IMR-90 (cell line): ENCODE measurements at regions not wholly inside any gene's neighbourhood (a gene's known extent, or its start where the extent isn't known, plus 50 kb on each side); places are given as distances from the start of the nearest gene placed in this dataset.

Source experiments
- ATAC-seq: fragments of 200-7000 bp; cut with Tn5 transposase; 2 replicates; pipeline ENCODE4 v1.9.1; 2020; ENCODE audit warnings: low read depth, mild to moderate bottlenecking, moderate library complexity
- BruUV-seq: library from RNA; stranded (reverse); fragments of 400-500 nt; replicated peaks from 2 replicates; lab custom pipeline; 2021; lab: Mats Ljungman, UMichigan
- CTCF ChIA-PET: fragments of 300-600 bp; formaldehyde crosslinking; extraction: SDS; loops from one replicate; lab custom pipeline; 2021; ENCODE audit warnings: antibody characterized with exemption; lab: Yijun Ruan, JAX
- POLR2A ChIA-PET: fragments of 300-600 bp; sonication (Branson Sonifier 250); formaldehyde crosslinking; loops from one replicate; lab custom pipeline; 2022; ENCODE audit warnings: antibody characterized with exemption; ENCODE audit not compliant: unreplicated experiment; lab: Charles Lee
- DNase-seq: peaks from one replicate; pipeline ENCODE4 v3.0.0; 2013
- H2AFZ ChIP-seq: replicated peaks from 2 replicates; pipeline ENCODE3; 2013; ENCODE audit warnings: low read length, mild to moderate bottlenecking; ENCODE audit not compliant: poor library complexity
- H2AK5ac ChIP-seq: 2 replicates; pipeline ENCODE4 v1.6.1; 2013; ENCODE audit warnings: low read depth, low read length, inconsistent platforms
- H2AK9ac ChIP-seq: replicated peaks from 2 replicates; pipeline ENCODE3; 2013; ENCODE audit warnings: mild to moderate bottlenecking, low read depth, low read length, moderate library complexity; ENCODE audit not compliant: poor library complexity
- H2BK120ac ChIP-seq: 2 replicates; pipeline ENCODE4 v1.6.1; 2013; ENCODE audit warnings: low read depth, low read length, inconsistent platforms
- H2BK15ac ChIP-seq: 3 replicates; pipeline ENCODE4 v1.6.1; 2013; ENCODE audit warnings: low read depth, low read length, inconsistent platforms
- H2BK20ac ChIP-seq: 2 replicates; pipeline ENCODE4 v1.6.1; 2013; ENCODE audit warnings: low read depth, mild to moderate bottlenecking, inconsistent platforms, low read length, moderate library complexity
- H2BK5ac ChIP-seq: 2 replicates; pipeline ENCODE4 v1.6.1; 2013; ENCODE audit warnings: mild to moderate bottlenecking, low read depth, low read length, inconsistent platforms; ENCODE audit not compliant: poor library complexity, severe bottlenecking
- H3K14ac ChIP-seq: replicated peaks from 2 replicates; pipeline ENCODE4 v1.6.1; 2013; ENCODE audit warnings: low read depth, low read length, inconsistent platforms
- H3K18ac ChIP-seq: 2 replicates; pipeline ENCODE4 v1.6.1; 2013; ENCODE audit warnings: low read depth, low read length, control low read depth
- H3K23ac ChIP-seq: 2 replicates; pipeline ENCODE4 v1.6.1; 2013; ENCODE audit warnings: low read depth, low read length, inconsistent platforms
- H3K27ac ChIP-seq: 2 replicates; pipeline ENCODE4 v1.5.1; 2013; ENCODE audit warnings: mild to moderate bottlenecking, control low read depth, low read length; ENCODE audit not compliant: insufficient read depth
- H3K27me3 ChIP-seq: 2 replicates; pipeline ENCODE4 v1.6.1; 2013; ENCODE audit warnings: low read length; ENCODE audit not compliant: control insufficient read depth, insufficient read depth
- H3K36me3 ChIP-seq: 2 replicates; pipeline ENCODE4 v1.6.1; 2013; ENCODE audit warnings: low read length, mixed read lengths; ENCODE audit not compliant: control insufficient read depth, insufficient read depth
- H3K4ac ChIP-seq: 2 replicates; pipeline ENCODE4 v1.6.1; 2013; ENCODE audit warnings: low read depth, low read length, inconsistent platforms
- H3K4me1 ChIP-seq: 2 replicates; pipeline ENCODE4 v1.6.1; 2013; ENCODE audit warnings: low read length, mixed read lengths; ENCODE audit not compliant: control insufficient read depth, insufficient read depth
- H3K4me2 ChIP-seq: 2 replicates; pipeline ENCODE4 v1.6.1; 2013; ENCODE audit warnings: low read depth, mild to moderate bottlenecking, control low read depth, low read length, moderate library complexity
- H3K4me3 ChIP-seq: 2 replicates; pipeline ENCODE4 v1.5.1; 2013; ENCODE audit warnings: low read depth, mild to moderate bottlenecking, control low read depth, low read length, moderate library complexity; ENCODE audit not compliant: insufficient read depth
- H3K56ac ChIP-seq: 2 replicates; pipeline ENCODE4 v1.6.1; 2013; ENCODE audit warnings: low read length, inconsistent platforms; ENCODE audit not compliant: insufficient read depth; ENCODE audit errors: extremely low read depth
- H3K79me1 ChIP-seq, 2 experiments: 2 replicates each; pipeline ENCODE4 v1.6.1; 2013; ENCODE audit warnings: low read length in 2 of 2, inconsistent platforms in 1 of 2, low read depth in 1 of 2
- H3K9ac ChIP-seq: 2 replicates; pipeline ENCODE4 v1.6.1; 2013; ENCODE audit warnings: low read depth, low read length, control low read depth
- H3K9me1 ChIP-seq: 2 replicates; pipeline ENCODE4 v1.6.1; 2013; ENCODE audit warnings: low read length, inconsistent platforms; ENCODE audit not compliant: insufficient read depth
- H3K9me3 ChIP-seq: 2 replicates; pipeline ENCODE4 v1.6.1; 2013; ENCODE audit warnings: low read length; ENCODE audit not compliant: control insufficient read depth, insufficient read depth
- H4K20me1 ChIP-seq: 2 replicates; pipeline ENCODE4 v1.6.1; 2013; ENCODE audit warnings: low read length, inconsistent platforms; ENCODE audit not compliant: insufficient read depth
- H4K5ac ChIP-seq: 2 replicates; pipeline ENCODE4 v1.6.1; 2013; ENCODE audit warnings: mild to moderate bottlenecking, low read depth, low read length, control low read depth
- H4K8ac ChIP-seq, 2 experiments: 2 replicates each; pipeline ENCODE4 v1.6.1; 2013; ENCODE audit warnings: low read depth in 2 of 2, low read length in 2 of 2, control low read depth in 1 of 2, inconsistent platforms in 1 of 2
- H4K91ac ChIP-seq: 2 replicates; pipeline ENCODE4 v1.6.1; 2013; ENCODE audit warnings: low read depth, low read length, inconsistent platforms; ENCODE audit not compliant: insufficient read depth
- BHLHE40 ChIP-seq: fragments of 150-350 bp; IDR thresholded peaks from 2 replicates; pipeline ENCODE4 v1.6.1; 2016; ENCODE audit warnings: mild to moderate bottlenecking, low read depth, low read length
- CEBPB ChIP-seq: IDR thresholded peaks from 2 replicates; pipeline ENCODE4 v1.6.1; 2012; ENCODE audit warnings: low read depth, low read length, improper control_type of control experiment
- CHD1 ChIP-seq: IDR thresholded peaks from 2 replicates; pipeline ENCODE4 v1.6.1; 2012; ENCODE audit warnings: low read depth, low read length, improper control_type of control experiment
- CTCF ChIP-seq: conservative IDR thresholded peaks from 2 replicates; pipeline ENCODE4 v1.5.1; 2012; ENCODE audit warnings: mild to moderate bottlenecking, low read depth, low read length, improper control_type of control experiment
- FOS ChIP-seq: fragments of 150-350 bp; IDR thresholded peaks from 2 replicates; pipeline ENCODE4 v1.6.1; 2016; ENCODE audit warnings: low read depth, low read length
- MAFK ChIP-seq: IDR thresholded peaks from 2 replicates; pipeline ENCODE4 v1.6.1; 2012; ENCODE audit warnings: low read depth, low read length, improper control_type of control experiment
- MAZ ChIP-seq: IDR thresholded peaks from 2 replicates; pipeline ENCODE4 v1.6.1; 2012; ENCODE audit warnings: low read depth, mild to moderate bottlenecking, low read length, improper control_type of control experiment, moderate library complexity, borderline replicate concordance
- MXI1 ChIP-seq: IDR thresholded peaks from 2 replicates; pipeline ENCODE4 v1.6.1; 2012; ENCODE audit warnings: low read depth, mild to moderate bottlenecking, low read length, moderate library complexity, borderline replicate concordance
- NFE2L2 ChIP-seq: fragments of 150-350 bp; IDR thresholded peaks from 2 replicates; pipeline ENCODE4 v1.6.1; 2016; ENCODE audit warnings: low read depth, mild to moderate bottlenecking, low read length
- POLR2A ChIP-seq: IDR thresholded peaks from 2 replicates; pipeline ENCODE4 v1.6.1; 2012; ENCODE audit warnings: mild to moderate bottlenecking, low read depth, low read length
- RAD21 ChIP-seq: IDR thresholded peaks from 2 replicates; pipeline ENCODE4 v1.6.1; 2012; ENCODE audit warnings: low read length, improper control_type of control experiment
- RCOR1 ChIP-seq: IDR thresholded peaks from 2 replicates; pipeline ENCODE4 v1.6.1; 2012; ENCODE audit warnings: mild to moderate bottlenecking, low read length, improper control_type of control experiment; ENCODE audit not compliant: insufficient replicate concordance
- RFX5 ChIP-seq: IDR thresholded peaks from 2 replicates; pipeline ENCODE4 v1.8.0; 2012; ENCODE audit warnings: low read depth, mild to moderate bottlenecking, low read length, moderate library complexity
- SMC3 ChIP-seq: fragments of 150-350 bp; IDR thresholded peaks from 2 replicates; pipeline ENCODE4 v1.6.1; 2016; ENCODE audit warnings: low read depth, mild to moderate bottlenecking, antibody characterized with exemption, low read length, moderate library complexity
- USF2 ChIP-seq: fragments of 150-350 bp; IDR thresholded peaks from 2 replicates; pipeline ENCODE4 v1.6.1; 2017; ENCODE audit warnings: mild to moderate bottlenecking, antibody characterized with exemption, low read length, low read depth
- WGBS, 2 experiments: methylation state at CpG; one replicate each; pipeline versions ENCODE4 v1.1.5 to v1.1.7; 2013; ENCODE audit warnings: missing lambda C conversion rate in 2 of 2; ENCODE audit not compliant: insufficient read length in 1 of 2; ENCODE audit errors: extremely low coverage in 2 of 2; 5-methylcytosine and 5-hydroxymethylcytosine counted together
- dilution Hi-C: fragments of 300-500 bp; cut with HindIII; formaldehyde crosslinking; loops from one replicate; pipeline ENCODE4 v1.14.3; 2018; ENCODE audit warnings: low sequenced_read_pairs; ENCODE audit not compliant: unreplicated experiment
- in situ Hi-C: fragments of 300-500 bp; cut with MboI; formaldehyde crosslinking; loops from 3 replicates; pipeline ENCODE4 v1.14.3; 2019; ENCODE audit warnings: low sequenced_read_pairs, inconsistent platforms, mixed read lengths
- intact Hi-C: fragments of 100-400 bp; cut with micrococcal nuclease; formaldehyde crosslinking; loops from 2 replicates; pipeline ENCODE4 v1.10.0; 2022
- TF ChIP-seq, protein P1 (sequence below): fragments of 150-350 bp; IDR thresholded peaks from 2 replicates; pipeline ENCODE4 v1.6.1; 2016; ENCODE audit warnings: low read depth, mild to moderate bottlenecking, low read length, moderate library complexity, borderline replicate concordance

- Histone ChIP-seq H3K18ac (no peak overlapping the region), H3K14ac (no peak overlapping the region), H4K8ac (no peak overlapping the region), H3K23ac (no peak overlapping the region), H3K56ac (no peak overlapping the region), H3K27ac (no peak overlapping the region), H2BK15ac (no peak overlapping the region), H2AK9ac (no peak overlapping the region), H3K9ac (no peak overlapping the region), H3K4ac (no peak overlapping the region), H3K79me1 (no peaks in the 10 kb centered on the region), H4K91ac (no peak overlapping the region), H3K9me1 (no peaks in the 10 kb centered on the region), H4K5ac (no peak overlapping the region), H3K27me3 (no peaks in the 10 kb centered on the region; the same call in 1 of the 2 replicates), H4K20me1 (no peaks in the 10 kb centered on the region), H3K4me1 (no peaks in the 10 kb centered on the region; the same call in 1 of the 2 replicates), H2BK120ac (no peak overlapping the region), H3K4me2 (no peak overlapping the region), H3K9me3 (no peaks in the 10 kb centered on the region), H3K36me3 (no peaks in the 10 kb centered on the region), H2AFZ (no peak overlapping the region), H2BK20ac (no peak overlapping the region), H2AK5ac (no peak overlapping the region), H2BK5ac (no peak overlapping the region), H3K4me3 (no peak overlapping the region)
- no CpG with 5 or more reads among the region's 3 CpGs for WGBS, 2 experiments
- ATAC-seq = no peak
- POLR2A ChIA-PET = no interaction called here
- in situ Hi-C loops (no loop called here), dilution Hi-C loops (no loop called here), intact Hi-C loops (no loop called here)
- CTCF ChIA-PET = interaction anchor here (0.6 kb wide), 1 partner anchor 19 kb away, joined by 3 read pairs; no protein-coding TSS in a partner anchor
- no peak for DNase-seq
- BruUV-seq = no TSS peak
- no peak for TF ChIP-seq RFX5
- TF ChIP-seq, protein P1, sequence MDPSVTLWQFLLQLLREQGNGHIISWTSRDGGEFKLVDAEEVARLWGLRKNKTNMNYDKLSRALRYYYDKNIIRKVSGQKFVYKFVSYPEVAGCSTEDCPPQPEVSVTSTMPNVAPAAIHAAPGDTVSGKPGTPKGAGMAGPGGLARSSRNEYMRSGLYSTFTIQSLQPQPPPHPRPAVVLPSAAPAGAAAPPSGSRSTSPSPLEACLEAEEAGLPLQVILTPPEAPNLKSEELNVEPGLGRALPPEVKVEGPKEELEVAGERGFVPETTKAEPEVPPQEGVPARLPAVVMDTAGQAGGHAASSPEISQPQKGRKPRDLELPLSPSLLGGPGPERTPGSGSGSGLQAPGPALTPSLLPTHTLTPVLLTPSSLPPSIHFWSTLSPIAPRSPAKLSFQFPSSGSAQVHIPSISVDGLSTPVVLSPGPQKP = no peak
- no peak for TF ChIP-seq MAFK
- no peak for TF ChIP-seq RAD21
- TF ChIP-seq FOS = no peak
- no peak for TF ChIP-seq MXI1
- no peak for TF ChIP-seq USF2
- no peak for TF ChIP-seq CEBPB
- no peak for TF ChIP-seq RCOR1
- no peak for TF ChIP-seq CHD1
- no peak for TF ChIP-seq MAZ
- no peak for TF ChIP-seq POLR2A
- TF ChIP-seq BHLHE40 = no peak
- TF ChIP-seq NFE2L2 = no peak
- no peak for TF ChIP-seq SMC3
- no peak for TF ChIP-seq CTCF
Observed at GRCh38 chr2:15073664-15074063, 441.1 kb downstream of the LRATD1 start.
